K562 (cell line): ENCODE measurements at regions not wholly inside any gene's neighbourhood (a gene's known extent, or its start where the extent isn't known, plus 50 kb on each side); places are given as distances from the start of the nearest gene placed in this dataset.
A peak's percentile ranks its signal among the peaks of the same experiment; 100 is the strongest.

Experiments used
- ATAC-seq: fragments of 200-7000 bp; cut with Tn5 transposase; 3 replicates; pipeline ENCODE4 v1.9.1; 2020; ENCODE audit warnings: moderate library complexity
- BruUV-seq: library from RNA; stranded (reverse); fragments of 400-500 nt; replicated peaks from 2 replicates; lab custom pipeline; 2021; lab: Mats Ljungman, UMichigan
- CTCF ChIA-PET: fragments of 300-600 bp; formaldehyde crosslinking; extraction: SDS; loops from one replicate; lab custom pipeline; 2021; ENCODE audit warnings: low intra/inter-chr PET ratio; lab: Yijun Ruan, JAX
- POLR2A ChIA-PET: fragments of 300-600, 350-650 bp; sonication (Branson Sonifier 250); formaldehyde crosslinking; extraction: SDS; loops from one replicate; lab custom pipeline; 2021; ENCODE audit warnings: antibody characterized with exemption, inconsistent platforms; lab: Yijun Ruan, JAX
- DNase-seq, 4 experiments: peaks; one replicate each; pipeline versions ENCODE4 v3.0.0 to v3.0.0-alpha.2; 2011 to 2018; ENCODE audit warnings: low spot score in 3 of 4, mixed read lengths in 3 of 4; ENCODE audit errors: extremely low read depth in 1 of 4
- FAIRE-seq: peaks from 2 replicates; lab custom pipeline; 2011; peaks lifted over from hg19 to GRCh38; lab: Jason Lieb, UNC
- H2AFZ ChIP-seq: 2 replicates; pipeline ENCODE4 v1.6.0; 2011; ENCODE audit warnings: low read depth, low read length, control low read depth, inconsistent platforms
- H3K27ac ChIP-seq: fragments of 200-600 bp; 3 replicates; pipeline ENCODE4 v1.8.0; 2011; ENCODE audit warnings: low read depth, mild to moderate bottlenecking, control low read depth, inconsistent platforms, low read length, moderate library complexity, mixed read lengths; ENCODE audit errors: extremely low read depth
- H3K27me3 ChIP-seq, 2 experiments: fragments of 300-600 bp in 1 of 2; 2 replicates in 1 of 2; 3 replicates in 1 of 2; pipeline versions ENCODE4 v1.6.0 to v1.8.0; 2011; ENCODE audit warnings: inconsistent platforms in 2 of 2, low read length in 2 of 2, mild to moderate bottlenecking in 1 of 2, mixed read lengths in 1 of 2, moderate library complexity in 1 of 2; ENCODE audit not compliant: control insufficient read depth in 2 of 2, insufficient read depth in 2 of 2
- H3K36me3 ChIP-seq: fragments of 300-600 bp; 3 replicates; pipeline ENCODE4 v1.8.0; 2011; ENCODE audit warnings: mild to moderate bottlenecking, low read length, inconsistent platforms; ENCODE audit not compliant: control insufficient read depth, insufficient read depth
- H3K4me1 ChIP-seq, 2 experiments: fragments of 200-600 bp in 1 of 2; replicated peaks in 1 of 2; 2 replicates in 1 of 2; 3 replicates in 1 of 2; pipeline versions ENCODE4 v1.5.1 to v1.8.0; 2011; ENCODE audit warnings: inconsistent platforms in 2 of 2, low read length in 2 of 2, mild to moderate bottlenecking in 1 of 2, mixed read lengths in 1 of 2, moderate library complexity in 1 of 2; ENCODE audit not compliant: control insufficient read depth in 2 of 2, insufficient read depth in 2 of 2
- H3K4me2 ChIP-seq: 2 replicates; pipeline ENCODE4 v1.6.1; 2011; ENCODE audit warnings: low read length, control low read depth, inconsistent platforms, mixed read lengths; ENCODE audit not compliant: insufficient read depth
- H3K4me3 ChIP-seq: fragments of 200-600 bp; sonication (generic), shearing (Covaris generic); 2 replicates; pipeline ENCODE4 v1.5.1; 2016; ENCODE audit warnings: control low read depth, inconsistent platforms
- H3K79me2 ChIP-seq: fragments of 200-600 bp; 3 replicates; pipeline ENCODE4 v1.8.0; 2011; ENCODE audit warnings: low read length, inconsistent platforms; ENCODE audit not compliant: control insufficient read depth, insufficient read depth
- H3K9ac ChIP-seq, 2 experiments: 2 replicates each; pipeline versions ENCODE4 v1.6.0 to v1.6.1; 2011; ENCODE audit warnings: low read depth in 2 of 2, low read length in 2 of 2, control low read depth in 1 of 2, inconsistent platforms in 1 of 2, mild to moderate bottlenecking in 1 of 2, mixed read lengths in 1 of 2; ENCODE audit not compliant: insufficient read depth in 1 of 2
- H3K9me1 ChIP-seq: one replicate; pipeline ENCODE4 v1.6.0; 2011; ENCODE audit warnings: inconsistent platforms, mild to moderate bottlenecking, low read length, moderate library complexity; ENCODE audit not compliant: control insufficient read depth, insufficient read depth
- H3K9me3 ChIP-seq: replicated peaks from 2 replicates; pipeline ENCODE4 v1.5.1; 2011; ENCODE audit warnings: low read depth, low read length, inconsistent platforms; ENCODE audit not compliant: control insufficient read depth, insufficient read depth
- H4K20me1 ChIP-seq: replicated peaks from 2 replicates; pipeline ENCODE4 v1.6.1; 2011; ENCODE audit warnings: low read length, inconsistent platforms, mixed read lengths; ENCODE audit not compliant: control insufficient read depth, insufficient read depth
- HDAC8 ChIP-seq: fragments of 450-650 bp; IDR thresholded peaks from 2 replicates; pipeline ENCODE4 v1.6.1; 2016; ENCODE audit warnings: mild to moderate bottlenecking, missing genetic modification characterization, moderate library complexity, missing compliant biosample characterization
- POU5F1 ChIP-seq: fragments of 150-350 bp; IDR thresholded peaks from 2 replicates; pipeline ENCODE4 v1.6.1; 2014; ENCODE audit warnings: borderline replicate concordance, low read length, low read depth, mild to moderate bottlenecking; ENCODE audit not compliant: partially characterized antibody
- WGBS: fragments of 100-300 bp; shearing (Covaris generic); methylation state at CpG from one replicate; pipeline ENCODE4 v1.1.6; 2016; ENCODE audit warnings: low coverage, mixed read lengths; ENCODE audit not compliant: insufficient coverage; ENCODE audit errors: missing lambda C conversion rate; 5-methylcytosine and 5-hydroxymethylcytosine counted together
- in situ Hi-C: fragments of 300-500 bp; cut with MboI; formaldehyde crosslinking; loops from 4 replicates; pipeline ENCODE4 v1.15.0; 2018; ENCODE audit warnings: inconsistent platforms, mixed read lengths
- intact Hi-C: fragments of 100-400 bp; cut with micrococcal nuclease; formaldehyde crosslinking; loops from 2 replicates; pipeline ENCODE4 v1.14.2; 2022
- TF ChIP-seq, protein P1 (sequence below), 3 experiments: IDR thresholded peaks in 2 of 3; conservative IDR thresholded peaks in 1 of 3; 2 replicates each; pipeline ENCODE4 v1.5.1; 2011 to 2012; ENCODE audit warnings: low read length in 3 of 3, mild to moderate bottlenecking in 3 of 3, control low read depth in 2 of 3, improper control_type of control experiment in 1 of 3, inconsistent platforms in 1 of 3, low read depth in 1 of 3, mixed read lengths in 1 of 3, moderate library complexity in 1 of 3; ENCODE audit not compliant: insufficient read depth in 2 of 3

GRCh38 chr5:6197427-6197826, 180.9 kb downstream of the MED10 start (continued):
- no peak for TF ChIP-seq HDAC8 (tag)

GRCh38 chr5:6195711-6196358, 182.5 kb downstream of the MED10 start:
- intact Hi-C loops = no loop called here

More at GRCh38 chr5:6195711-6196358, 182.5 kb downstream of the MED10 start:
- Histone ChIP-seq H2AFZ (no peak overlapping the region; the same call in 1 of the 2 replicates), H3K27ac (no peak overlapping the region), H3K4me2 (no peak overlapping the region), H3K27me3 (peaks cover 0 to 12% of the 10 kb centered on the region in 2 experiments; a peak in 3 of 5 replicates), H3K4me1 (no peaks in the 10 kb centered on the region), H3K9me3 (no peaks in the 10 kb centered on the region), H3K4me3 (no peak overlapping the region), H3K36me3 (no peaks in the 10 kb centered on the region), H4K20me1 (0 out of 2 replicates have a peak, but pooled peaks cover 2% of the 10 kb centered on the region), H3K9me1 (no peaks in the 10 kb centered on the region), H3K79me2 (no peaks in the 10 kb centered on the region), H3K9ac (no peak overlapping the region)
- in situ Hi-C loops = no loop called here
- CTCF ChIA-PET = no interaction called here
- POLR2A ChIA-PET = no interaction called here
- ATAC-seq = peak; percentile 76
- WGBS = 8% methylated on average over 9 of the region's 9 CpGs
- TF ChIP-seq POU5F1 = no peak
- TF ChIP-seq, protein P1, sequence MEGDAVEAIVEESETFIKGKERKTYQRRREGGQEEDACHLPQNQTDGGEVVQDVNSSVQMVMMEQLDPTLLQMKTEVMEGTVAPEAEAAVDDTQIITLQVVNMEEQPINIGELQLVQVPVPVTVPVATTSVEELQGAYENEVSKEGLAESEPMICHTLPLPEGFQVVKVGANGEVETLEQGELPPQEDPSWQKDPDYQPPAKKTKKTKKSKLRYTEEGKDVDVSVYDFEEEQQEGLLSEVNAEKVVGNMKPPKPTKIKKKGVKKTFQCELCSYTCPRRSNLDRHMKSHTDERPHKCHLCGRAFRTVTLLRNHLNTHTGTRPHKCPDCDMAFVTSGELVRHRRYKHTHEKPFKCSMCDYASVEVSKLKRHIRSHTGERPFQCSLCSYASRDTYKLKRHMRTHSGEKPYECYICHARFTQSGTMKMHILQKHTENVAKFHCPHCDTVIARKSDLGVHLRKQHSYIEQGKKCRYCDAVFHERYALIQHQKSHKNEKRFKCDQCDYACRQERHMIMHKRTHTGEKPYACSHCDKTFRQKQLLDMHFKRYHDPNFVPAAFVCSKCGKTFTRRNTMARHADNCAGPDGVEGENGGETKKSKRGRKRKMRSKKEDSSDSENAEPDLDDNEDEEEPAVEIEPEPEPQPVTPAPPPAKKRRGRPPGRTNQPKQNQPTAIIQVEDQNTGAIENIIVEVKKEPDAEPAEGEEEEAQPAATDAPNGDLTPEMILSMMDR (IDR thresholded peaks at IDR 0.05 in 2 of 3, conservative IDR thresholded peaks at IDR 0.05 in 1 of 3; ENCODE audit: insufficient read depth in 2 of 3, low read depth in 1 of 3, low read length in 3 of 3) = peak in 1 of 3 experiments; percentile 19; a peak in 1 of 6 replicates
- FAIRE-seq = no peak
- no peak for DNase-seq
- no TSS peak for BruUV-seq
